Tibial nerve (tissue), 4 donors: ENCODE measurements at regions not wholly inside any gene's neighbourhood (a gene's known extent, or its start where the extent isn't known, plus 50 kb on each side); places are given as distances from the start of the nearest gene placed in this dataset.

Experiments used
- CTCF ChIP-seq, 5 experiments: fragments of 200-600 bp in 3 of 5; fragments of 450-650 bp in 2 of 5; sonication (generic) in 3 of 5; IDR thresholded peaks; one replicate each; pipeline ENCODE4 v1.5.1; 2016 to 2019; ENCODE audit warnings: antibody characterized with exemption in 5 of 5, mild to moderate bottlenecking in 3 of 5, moderate library complexity in 2 of 5
- EP300 ChIP-seq, 2 donors: sonication (generic); formaldehyde crosslinking; IDR thresholded peaks; one replicate each; pipeline ENCODE4 v1.6.1; 2017; ENCODE audit warnings: antibody characterized with exemption in 2 of 2, mild to moderate bottlenecking in 1 of 2
- POLR2A ChIP-seq, 2 donors: fragments of 450-650 bp; IDR thresholded peaks; one replicate each; pipeline ENCODE4 v1.6.1; 2017; ENCODE audit warnings: antibody characterized with exemption in 2 of 2, mild to moderate bottlenecking in 2 of 2, moderate library complexity in 2 of 2

- no peak for TF ChIP-seq POLR2A (IDR thresholded peaks at IDR 0.05)
- no peak for TF ChIP-seq CTCF (IDR thresholded peaks at IDR 0.05)
- TF ChIP-seq EP300 (IDR thresholded peaks at IDR 0.05) = no peak
These were observed 364.2 kb downstream of the NYAP2 start for GRCh38 chr2:225763711-225764110.
